ENCODE measurements at regions not wholly inside any gene's neighbourhood (a gene's known extent, or its start where the extent isn't known, plus 50 kb on each side); places are given as distances from the start of the nearest gene placed in this dataset.

GRCh38 chr1:54461731-54462596, 55.8 kb upstream of the SSBP3 start:
- no peak for TF ChIP-seq CTCF (IDR thresholded peaks at IDR 0.05; ENCODE audit: insufficient read depth, low read length, missing control alignments)
- no peak for DNase-seq (ENCODE audit: low read depth, low spot score)
- ChIA-PET CTCF (no interaction called here), POLR2A (interaction anchor here (0.5 kb wide), 1 partner anchor 76 kb away, joined by 6 read pairs; no protein-coding TSS in a partner anchor)
- H3K4me3 ChIP-seq (ENCODE audit: low read depth, low read length) = no peak overlapping the region

GRCh38 chr1:54460861-54461387, 54.7 kb upstream of the SSBP3 start:
- no peak for TF ChIP-seq CTCF (IDR thresholded peaks at IDR 0.05; ENCODE audit: insufficient read depth, low read length, missing control alignments)
- no peak for DNase-seq (ENCODE audit: low read depth, low spot score)
- no peak overlapping the region for H3K4me3 ChIP-seq (ENCODE audit: low read depth, low read length)
- ChIA-PET CTCF (no interaction called here), POLR2A (no interaction called here)

GRCh38 chr1:54460351-54460750, 54.2 kb upstream of the SSBP3 start:
- ChIA-PET POLR2A (no interaction called here), CTCF (no interaction called here)
- TF ChIP-seq CTCF (IDR thresholded peaks at IDR 0.05; ENCODE audit: insufficient read depth, low read length, missing control alignments) = no peak
- no peak overlapping the region for H3K4me3 ChIP-seq (ENCODE audit: low read depth, low read length)
- no peak for DNase-seq (ENCODE audit: low read depth, low spot score)

- no peak for DNase-seq (ENCODE audit: low read depth, low spot score)
- ChIA-PET POLR2A (no interaction called here), CTCF (no interaction called here)
- H3K4me3 ChIP-seq (ENCODE audit: low read depth, low read length) = no peak overlapping the region
- no peak for TF ChIP-seq CTCF (IDR thresholded peaks at IDR 0.05; ENCODE audit: insufficient read depth, low read length, missing control alignments)
Observed at GRCh38 chr1:54459726-54460191, 53.6 kb upstream of the SSBP3 start.

- DNase-seq (ENCODE audit: low read depth, low spot score) = no peak
- H3K4me3 ChIP-seq (ENCODE audit: low read depth, low read length) = no peak overlapping the region
- CTCF ChIA-PET = no interaction called here
- TF ChIP-seq CTCF (IDR thresholded peaks at IDR 0.05; ENCODE audit: insufficient read depth, low read length, missing control alignments) = no peak
- POLR2A ChIA-PET = no interaction called here
Observed at GRCh38 chr1:54459140-54459539, 52.9 kb upstream of the SSBP3 start.

- no peak for TF ChIP-seq CTCF (IDR thresholded peaks at IDR 0.05; ENCODE audit: insufficient read depth, low read length, missing control alignments)
- DNase-seq (ENCODE audit: low read depth, low spot score) = no peak
- CTCF ChIA-PET = no interaction called here
- no peak overlapping the region for H3K4me3 ChIP-seq (ENCODE audit: low read depth, low read length)
- POLR2A ChIA-PET = no interaction called here
Observed at GRCh38 chr1:54456921-54457529, 50.8 kb upstream of the SSBP3 start.
